ENCODE measurements at regions not wholly inside any gene's neighbourhood (a gene's known extent, or its start where the extent isn't known, plus 50 kb on each side); places are given as distances from the start of the nearest gene placed in this dataset.

DNA sequence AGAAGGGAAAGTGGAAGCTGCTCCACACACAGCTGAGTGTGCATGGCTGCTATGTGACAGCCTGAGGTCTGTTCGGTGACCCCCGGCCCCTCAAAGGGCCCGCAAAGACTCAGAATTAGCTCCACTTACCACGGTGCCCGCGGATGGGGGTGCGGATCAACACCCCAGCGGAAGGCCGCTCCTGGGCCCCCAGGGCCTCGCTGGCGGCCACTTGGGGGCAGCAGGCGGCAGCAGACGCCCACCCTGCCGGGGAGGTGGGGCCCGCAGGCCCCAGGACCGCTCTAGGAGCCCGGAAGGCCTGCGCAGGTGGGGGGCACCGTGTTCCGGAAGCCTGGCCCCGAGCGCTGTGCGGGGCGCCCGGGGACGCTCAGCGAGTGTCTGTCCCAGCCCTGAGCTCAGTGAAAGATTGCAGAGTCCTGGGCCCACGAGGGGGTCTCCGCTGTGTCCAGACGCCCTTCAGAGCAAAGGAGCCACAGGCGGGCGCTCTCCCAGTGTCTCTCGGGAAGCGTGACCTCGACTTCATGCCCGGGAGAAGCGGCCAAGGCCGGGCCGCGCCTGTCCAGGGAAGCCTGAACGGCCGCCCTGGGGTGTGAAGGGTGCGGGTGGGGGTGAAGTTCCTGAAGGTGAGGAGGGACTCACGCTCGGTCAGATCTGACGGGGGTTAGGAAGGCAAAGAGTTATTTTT is 118.7 kb downstream of the VAPA start:
- no peak overlapping the region for H3K4me3 ChIP-seq (ENCODE audit: low read depth, low read length)
- no peak for TF ChIP-seq CTCF (IDR thresholded peaks at IDR 0.05; ENCODE audit: borderline replicate concordance, insufficient read depth, low read depth, low read length)

GRCh38 chr18:10033016-10033399 is 119.2 kb downstream of the VAPA start:
- H3K4me3 ChIP-seq (ENCODE audit: low read depth, low read length) = no peak overlapping the region
- no peak for TF ChIP-seq CTCF (IDR thresholded peaks at IDR 0.05; ENCODE audit: borderline replicate concordance, insufficient read depth, low read depth, low read length)

DNA sequence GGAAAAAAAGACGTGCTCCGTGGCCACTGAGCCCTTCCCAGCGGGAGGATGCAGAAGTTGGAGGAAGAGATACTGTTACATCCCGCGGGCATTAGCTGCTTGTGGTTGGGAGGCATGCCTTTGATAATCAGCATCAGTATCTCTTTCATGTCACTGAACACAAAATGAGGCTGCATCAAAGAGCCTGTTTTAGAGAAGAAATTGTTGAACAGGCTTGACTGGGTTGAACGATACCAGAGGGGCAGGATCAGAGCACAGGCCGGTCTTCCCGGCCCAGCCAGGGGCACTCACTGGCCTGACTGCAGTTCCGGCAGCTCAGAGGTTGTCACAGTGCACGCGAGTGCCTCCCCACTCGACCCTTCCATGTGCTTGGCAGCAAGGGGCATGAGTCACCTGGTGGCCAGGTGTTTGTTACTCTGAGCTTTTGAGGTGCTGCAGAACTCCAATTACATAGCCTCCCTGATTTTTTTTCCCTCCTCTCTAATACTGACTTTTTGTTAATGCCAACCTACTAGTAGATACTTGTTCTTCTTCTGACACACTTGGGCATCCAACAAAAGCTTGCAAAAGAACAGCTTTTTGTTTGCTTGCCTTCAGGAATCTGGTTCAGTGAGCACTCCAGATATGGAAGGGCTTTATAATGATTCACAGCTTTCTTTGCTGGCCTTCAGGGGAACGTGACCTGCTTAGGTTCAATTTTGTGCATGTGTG is 121.6 kb downstream of the VAPA start:
- TF ChIP-seq CTCF (IDR thresholded peaks at IDR 0.05; ENCODE audit: borderline replicate concordance, insufficient read depth, low read depth, low read length) = no peak
- no peak overlapping the region for H3K4me3 ChIP-seq (ENCODE audit: low read depth, low read length)

DNA sequence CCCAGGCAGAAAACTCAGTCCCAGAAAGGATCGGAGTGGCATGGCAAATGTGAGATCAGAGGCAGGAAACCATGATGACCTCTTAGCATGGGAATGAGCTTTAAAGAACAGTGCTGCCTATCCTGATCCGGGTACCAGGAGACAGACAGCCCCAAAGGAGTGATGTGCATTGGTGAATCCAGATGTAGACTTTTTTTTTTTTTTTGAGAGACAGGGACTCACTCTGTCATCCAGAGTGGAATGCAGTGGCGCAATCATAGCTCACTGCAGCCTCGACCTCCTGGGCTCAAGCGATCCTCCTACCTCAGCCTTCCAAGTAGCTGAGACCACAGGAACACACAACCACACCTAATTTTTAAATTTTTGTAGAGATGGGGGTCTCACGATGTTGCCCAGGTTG is 122.7 kb downstream of the VAPA start:
- H3K4me3 ChIP-seq (ENCODE audit: low read depth, low read length) = no peak overlapping the region
- no peak for TF ChIP-seq CTCF (IDR thresholded peaks at IDR 0.05; ENCODE audit: borderline replicate concordance, insufficient read depth, low read depth, low read length)

- H3K4me3 ChIP-seq (ENCODE audit: low read depth, low read length) = no peak overlapping the region
- no peak for TF ChIP-seq CTCF (IDR thresholded peaks at IDR 0.05; ENCODE audit: borderline replicate concordance, insufficient read depth, low read depth, low read length)
Observed at GRCh38 chr18:10037181-10037580, 123.4 kb downstream of the VAPA start.

DNA sequence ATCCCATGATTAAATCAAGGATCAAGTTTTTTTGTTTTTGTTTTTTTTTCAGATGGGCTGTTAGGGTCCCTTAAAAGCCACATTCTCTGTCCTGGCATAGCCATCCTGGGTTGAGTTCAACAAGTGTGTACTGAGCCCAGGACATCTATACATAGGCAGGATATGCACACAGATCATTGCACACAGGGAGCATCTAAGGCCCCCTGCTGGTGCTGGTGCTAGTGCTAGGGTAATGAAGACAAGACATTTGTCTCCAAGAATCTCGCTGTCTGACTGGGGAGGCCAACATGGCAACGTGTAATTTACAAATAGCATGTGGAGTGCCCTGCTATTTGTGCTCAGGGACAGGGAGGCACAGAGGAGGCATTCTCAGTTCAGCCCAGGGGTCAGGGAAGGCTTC is 124.5 kb downstream of the VAPA start:
- TF ChIP-seq CTCF (IDR thresholded peaks at IDR 0.05; ENCODE audit: borderline replicate concordance, insufficient read depth, low read depth, low read length) = peak; percentile 24; the same call in 1 of the 2 replicates

More for the DNA sequence above, 124.5 kb downstream of the VAPA start:
- no peak overlapping the region for H3K4me3 ChIP-seq (ENCODE audit: low read depth, low read length)
